PC-3 (cell line): ENCODE measurements at regions not wholly inside any gene's neighbourhood (a gene's known extent, or its start where the extent isn't known, plus 50 kb on each side); places are given as distances from the start of the nearest gene placed in this dataset.

Experiments
- CTCF ChIP-seq: fragments of 300-600 bp; sonication (generic); conservative IDR thresholded peaks from 2 replicates; pipeline ENCODE4 v1.5.1; 2017; ENCODE audit warnings: antibody characterized with exemption, low read depth, mild to moderate bottlenecking, low read length
- EZH2 ChIP-seq: fragments of 300-600 bp; sonication (generic); IDR thresholded peaks from one replicate; pipeline ENCODE4 v1.6.1; 2017; ENCODE audit warnings: antibody characterized with exemption, mild to moderate bottlenecking, low read length; ENCODE audit not compliant: unreplicated experiment
- EZH2phosphoT487 ChIP-seq: fragments of 300-600 bp; sonication (generic); IDR thresholded peaks from 2 replicates; pipeline ENCODE4 v1.6.1; 2018; ENCODE audit warnings: mild to moderate bottlenecking, antibody characterized with exemption, low read length, borderline replicate concordance

- TF ChIP-seq CTCF: no peak
- TF ChIP-seq EZH2: no peak
- TF ChIP-seq EZH2phosphoT487: no peak
Observed at GRCh38 chr13:47081850-47082249, 185.0 kb upstream of the HTR2A start.
